ENCODE measurements at regions not wholly inside any gene's neighbourhood (a gene's known extent, or its start where the extent isn't known, plus 50 kb on each side); places are given as distances from the start of the nearest gene placed in this dataset.

- H3K36me3 ChIP-seq (ENCODE audit: insufficient read depth, low read length) = no peaks in the 10 kb centered on the region
- H3K27me3 ChIP-seq (ENCODE audit: insufficient read depth, low read length) = no peaks in the 10 kb centered on the region
- H3K4me3 ChIP-seq (ENCODE audit: low read length) = no peak overlapping the region
- peaks cover 2% of the 10 kb centered on the region for H3K4me1 ChIP-seq (ENCODE audit: insufficient read depth, low read length)
- H2AFZ ChIP-seq (ENCODE audit: low read depth, low read length) = no peak overlapping the region
- H3K9me3 ChIP-seq (ENCODE audit: low read length) = no peaks in the 10 kb centered on the region
Observed at GRCh38 chr5:165201369-165201768, 1696.0 kb downstream of the MAT2B start.

GRCh38 chr5:165201771-165202518 lies 1696.5 kb downstream of the MAT2B start:
- H3K27me3 ChIP-seq (ENCODE audit: insufficient read depth, low read length) = no peaks in the 10 kb centered on the region
- H3K4me3 ChIP-seq (ENCODE audit: low read length) = no peak overlapping the region
- no peaks in the 10 kb centered on the region for H3K9me3 ChIP-seq (ENCODE audit: low read length)
- H3K4me1 ChIP-seq (ENCODE audit: insufficient read depth, low read length) = peaks cover 7% of the 10 kb centered on the region
- no peak overlapping the region for H2AFZ ChIP-seq (ENCODE audit: low read depth, low read length)
- no peaks in the 10 kb centered on the region for H3K36me3 ChIP-seq (ENCODE audit: insufficient read depth, low read length)

GRCh38 chr5:165202519-165202910 lies 1697.1 kb downstream of the MAT2B start:
- Histone ChIP-seq H3K9me3 (ENCODE audit: low read length) (no peaks in the 10 kb centered on the region), H2AFZ (ENCODE audit: low read depth, low read length) (no peak overlapping the region), H3K27me3 (ENCODE audit: insufficient read depth, low read length) (no peaks in the 10 kb centered on the region)

GRCh38 chr5:165209101-165209727 lies 1703.8 kb downstream of the MAT2B start:
- peaks cover 11% of the 10 kb centered on the region for H3K4me1 ChIP-seq (ENCODE audit: insufficient read depth, low read length)

More at GRCh38 chr5:165202519-165202910, 1697.1 kb downstream of the MAT2B start:
- no peak overlapping the region for H3K4me3 ChIP-seq (ENCODE audit: low read length)
- peaks cover 8% of the 10 kb centered on the region for H3K4me1 ChIP-seq (ENCODE audit: insufficient read depth, low read length)
- no peaks in the 10 kb centered on the region for H3K36me3 ChIP-seq (ENCODE audit: insufficient read depth, low read length)

GRCh38 chr5:165224366-165225045 lies 1719.1 kb downstream of the MAT2B start:
- Histone ChIP-seq H3K36me3 (ENCODE audit: insufficient read depth, low read length) (no peaks in the 10 kb centered on the region), H2AFZ (ENCODE audit: low read depth, low read length) (no peak overlapping the region), H3K9me3 (ENCODE audit: low read length) (no peaks in the 10 kb centered on the region), H3K4me3 (ENCODE audit: low read length) (no peak overlapping the region), H3K27me3 (ENCODE audit: insufficient read depth, low read length) (no peaks in the 10 kb centered on the region), H3K4me1 (ENCODE audit: insufficient read depth, low read length) (no peaks in the 10 kb centered on the region)

More at GRCh38 chr5:165209101-165209727, 1703.8 kb downstream of the MAT2B start:
- Histone ChIP-seq H3K27me3 (ENCODE audit: insufficient read depth, low read length) (no peaks in the 10 kb centered on the region), H2AFZ (ENCODE audit: low read depth, low read length) (no peak overlapping the region), H3K9me3 (ENCODE audit: low read length) (no peaks in the 10 kb centered on the region), H3K36me3 (ENCODE audit: insufficient read depth, low read length) (no peaks in the 10 kb centered on the region), H3K4me3 (ENCODE audit: low read length) (no peak overlapping the region)

GRCh38 chr5:165227515-165227914 lies 1722.1 kb downstream of the MAT2B start:
- H2AFZ ChIP-seq (ENCODE audit: low read depth, low read length) = no peak overlapping the region
- no peak overlapping the region for H3K4me3 ChIP-seq (ENCODE audit: low read length)
- H3K4me1 ChIP-seq (ENCODE audit: insufficient read depth, low read length) = peaks cover 5% of the 10 kb centered on the region
- no peaks in the 10 kb centered on the region for H3K36me3 ChIP-seq (ENCODE audit: insufficient read depth, low read length)
- no peaks in the 10 kb centered on the region for H3K9me3 ChIP-seq (ENCODE audit: low read length)
- H3K27me3 ChIP-seq (ENCODE audit: insufficient read depth, low read length) = no peaks in the 10 kb centered on the region

- H3K27me3 ChIP-seq (ENCODE audit: insufficient read depth, low read length) = no peaks in the 10 kb centered on the region
- no peak overlapping the region for H2AFZ ChIP-seq (ENCODE audit: low read depth, low read length)
- H3K4me1 ChIP-seq (ENCODE audit: insufficient read depth, low read length) = peaks cover 11% of the 10 kb centered on the region
- H3K36me3 ChIP-seq (ENCODE audit: insufficient read depth, low read length) = no peaks in the 10 kb centered on the region
- no peaks in the 10 kb centered on the region for H3K9me3 ChIP-seq (ENCODE audit: low read length)
- no peak overlapping the region for H3K4me3 ChIP-seq (ENCODE audit: low read length)
Observed at GRCh38 chr5:165228184-165228583, 1722.8 kb downstream of the MAT2B start.

GRCh38 chr5:165231821-165232508 lies 1726.5 kb downstream of the MAT2B start:
- Histone ChIP-seq H3K4me1 (ENCODE audit: insufficient read depth, low read length) (peaks cover 11% of the 10 kb centered on the region), H2AFZ (ENCODE audit: low read depth, low read length) (peak overlapping the region; percentile 74), H3K4me3 (ENCODE audit: low read length) (no peak overlapping the region), H3K27me3 (ENCODE audit: insufficient read depth, low read length) (no peaks in the 10 kb centered on the region), H3K9me3 (ENCODE audit: low read length) (no peaks in the 10 kb centered on the region), H3K36me3 (ENCODE audit: insufficient read depth, low read length) (no peaks in the 10 kb centered on the region)

- Histone ChIP-seq H3K9me3 (ENCODE audit: low read length) (no peaks in the 10 kb centered on the region), H3K27me3 (ENCODE audit: insufficient read depth, low read length) (no peaks in the 10 kb centered on the region), H2AFZ (ENCODE audit: low read depth, low read length) (peak overlapping the region; percentile 74), H3K4me3 (ENCODE audit: low read length) (no peak overlapping the region), H3K4me1 (ENCODE audit: insufficient read depth, low read length) (peaks cover 11% of the 10 kb centered on the region), H3K36me3 (ENCODE audit: insufficient read depth, low read length) (no peaks in the 10 kb centered on the region)
Observed at GRCh38 chr5:165232509-165233028, 1727.2 kb downstream of the MAT2B start.

- H2AFZ ChIP-seq (ENCODE audit: low read depth, low read length) = no peak overlapping the region
Observed at GRCh38 chr5:165241811-165242210, 1736.4 kb downstream of the MAT2B start.

GRCh38 chr5:165242646-165243045 lies 1737.2 kb downstream of the MAT2B start:
- Histone ChIP-seq H2AFZ (ENCODE audit: low read depth, low read length) (no peak overlapping the region), H3K4me3 (ENCODE audit: low read length) (no peak overlapping the region), H3K36me3 (ENCODE audit: insufficient read depth, low read length) (no peaks in the 10 kb centered on the region), H3K4me1 (ENCODE audit: insufficient read depth, low read length) (no peaks in the 10 kb centered on the region), H3K9me3 (ENCODE audit: low read length) (no peaks in the 10 kb centered on the region), H3K27me3 (ENCODE audit: insufficient read depth, low read length) (no peaks in the 10 kb centered on the region)

More at GRCh38 chr5:165241811-165242210, 1736.4 kb downstream of the MAT2B start:
- Histone ChIP-seq H3K36me3 (ENCODE audit: insufficient read depth, low read length) (no peaks in the 10 kb centered on the region), H3K4me1 (ENCODE audit: insufficient read depth, low read length) (no peaks in the 10 kb centered on the region), H3K9me3 (ENCODE audit: low read length) (no peaks in the 10 kb centered on the region), H3K4me3 (ENCODE audit: low read length) (no peak overlapping the region), H3K27me3 (ENCODE audit: insufficient read depth, low read length) (no peaks in the 10 kb centered on the region)

GRCh38 chr5:165244407-165244806 lies 1739.0 kb downstream of the MAT2B start:
- no peaks in the 10 kb centered on the region for H3K27me3 ChIP-seq (ENCODE audit: insufficient read depth, low read length)
- no peak overlapping the region for H2AFZ ChIP-seq (ENCODE audit: low read depth, low read length)
- H3K36me3 ChIP-seq (ENCODE audit: insufficient read depth, low read length) = no peaks in the 10 kb centered on the region
- H3K4me3 ChIP-seq (ENCODE audit: low read length) = no peak overlapping the region
- H3K9me3 ChIP-seq (ENCODE audit: low read length) = no peaks in the 10 kb centered on the region
- no peaks in the 10 kb centered on the region for H3K4me1 ChIP-seq (ENCODE audit: insufficient read depth, low read length)

All from neuron (in vitro differentiated cells).